NT2/D1 (cell line): ENCODE measurements at regions not wholly inside any gene's neighbourhood (a gene's known extent, or its start where the extent isn't known, plus 50 kb on each side); places are given as distances from the start of the nearest gene placed in this dataset.

Experiments
- DNase-seq: peaks from one replicate; pipeline ENCODE4 v3.0.0-alpha.2; 2011; ENCODE audit warnings: low read depth, low spot score
- H3K27me3 ChIP-seq: 2 replicates; pipeline ENCODE4 v1.6.0; 2011; ENCODE audit warnings: mild to moderate bottlenecking; ENCODE audit not compliant: insufficient read length, insufficient read depth
- H3K36me3 ChIP-seq: 2 replicates; pipeline ENCODE4 v1.6.1; 2011; ENCODE audit warnings: mild to moderate bottlenecking, low read length, mixed read lengths; ENCODE audit not compliant: insufficient read depth, insufficient read length
- H3K4me1 ChIP-seq: 2 replicates; pipeline ENCODE4 v1.5.1; 2011; ENCODE audit not compliant: insufficient read depth, insufficient read length
- H3K4me3 ChIP-seq: 2 replicates; pipeline ENCODE4 v1.5.1; 2011; ENCODE audit warnings: low read depth; ENCODE audit not compliant: insufficient read length
- H3K9ac ChIP-seq: 2 replicates; pipeline ENCODE4 v1.6.0; 2011; ENCODE audit warnings: low read depth; ENCODE audit not compliant: insufficient read length
- H3K9me3 ChIP-seq: 2 replicates; pipeline ENCODE4 v1.5.1; 2011; ENCODE audit warnings: mild to moderate bottlenecking, low read length; ENCODE audit not compliant: insufficient read depth
- SUZ12 ChIP-seq: IDR thresholded peaks from 2 replicates; pipeline ENCODE4 v1.6.1; 2011; ENCODE audit not compliant: insufficient read length, insufficient read depth; ENCODE audit errors: extremely low read depth
- YY1 ChIP-seq: IDR thresholded peaks from 2 replicates; pipeline ENCODE4 v1.6.1; 2011; ENCODE audit not compliant: insufficient read length, insufficient read depth
- ZNF274 ChIP-seq: IDR thresholded peaks from 2 replicates; pipeline ENCODE4 v1.6.1; 2011; ENCODE audit warnings: mild to moderate bottlenecking, low read depth, low read length

DNA sequence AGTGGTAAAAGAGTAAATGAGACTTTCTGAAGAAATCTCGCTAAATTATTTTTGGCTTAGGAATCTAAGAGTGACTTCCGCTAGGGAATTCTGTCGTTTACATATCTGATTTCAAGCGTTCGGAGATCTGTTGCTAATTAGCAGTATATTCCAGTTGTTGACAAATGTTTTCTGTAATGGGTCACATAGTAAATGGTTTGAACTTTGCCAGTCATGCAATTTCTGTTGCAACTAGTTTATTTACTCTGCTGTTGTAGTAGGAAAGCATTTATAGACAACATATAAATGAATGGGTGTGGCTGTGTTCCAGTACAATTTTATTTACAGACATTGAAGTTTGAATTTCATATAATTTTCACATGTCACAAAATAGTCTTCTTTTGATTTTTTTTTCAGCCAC is 57.4 kb upstream of the JAK2 start:
- TF ChIP-seq ZNF274: no peak
- no peak for DNase-seq
- Histone ChIP-seq H3K9me3 (no peaks in the 10 kb centered on the region), H3K4me3 (no peak overlapping the region), H3K9ac (no peak overlapping the region), H3K4me1 (no peaks in the 10 kb centered on the region), H3K27me3 (no peaks in the 10 kb centered on the region), H3K36me3 (no peaks in the 10 kb centered on the region)

DNA sequence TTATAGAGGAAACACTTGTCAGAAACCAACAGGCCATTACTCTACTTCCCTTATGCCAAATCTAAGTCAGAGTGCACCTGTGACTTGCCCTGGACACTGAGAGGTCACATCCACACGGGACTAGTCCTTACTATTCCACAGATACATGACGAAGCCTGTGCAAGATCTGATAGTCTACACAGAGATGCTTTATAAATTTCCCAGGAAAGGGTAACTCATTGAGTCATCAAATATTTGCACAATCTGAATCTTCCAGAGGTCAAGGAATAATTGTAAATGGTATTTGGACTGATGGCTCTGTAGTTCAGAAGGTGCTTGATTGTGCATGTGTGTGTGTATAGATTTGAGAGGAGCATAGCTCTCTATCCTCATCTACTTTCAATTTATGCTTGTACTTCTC is 55.2 kb upstream of the JAK2 start:
- H3K36me3 ChIP-seq: no peaks in the 10 kb centered on the region
- no peak overlapping the region for H3K4me3 ChIP-seq
- H3K9me3 ChIP-seq: no peaks in the 10 kb centered on the region
- H3K27me3 ChIP-seq: no peaks in the 10 kb centered on the region
- H3K9ac ChIP-seq: no peak overlapping the region
- TF ChIP-seq ZNF274: no peak
- no peak for TF ChIP-seq SUZ12
- no peak for TF ChIP-seq YY1
- H3K4me1 ChIP-seq: no peaks in the 10 kb centered on the region
- no peak for DNase-seq

DNA sequence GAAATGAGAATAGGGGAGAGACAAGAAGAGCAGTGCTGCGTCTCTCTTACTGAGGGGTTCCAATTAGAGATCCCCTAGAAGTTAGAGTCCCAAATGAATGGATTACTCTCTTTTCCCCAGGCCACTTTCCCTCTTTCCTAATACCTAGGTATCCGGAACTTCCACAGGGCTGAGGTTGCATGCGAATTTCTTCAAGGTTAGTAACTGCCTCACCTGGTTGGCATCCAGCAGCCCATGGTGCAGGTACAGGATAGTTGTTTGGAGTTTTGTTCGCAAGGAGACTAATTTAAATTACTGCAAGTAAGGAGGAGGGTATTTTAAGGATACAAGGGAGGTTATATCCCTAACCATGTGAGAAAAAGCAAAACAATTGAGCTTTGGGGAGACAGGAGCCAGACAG is 52.4 kb upstream of the JAK2 start:
- H3K27me3 ChIP-seq: no peaks in the 10 kb centered on the region
- TF ChIP-seq SUZ12 (no peak), ZNF274 (no peak), YY1 (no peak)
- H3K36me3 ChIP-seq: no peaks in the 10 kb centered on the region
- H3K4me1 ChIP-seq: no peaks in the 10 kb centered on the region
- no peak overlapping the region for H3K4me3 ChIP-seq
- H3K9ac ChIP-seq: no peak overlapping the region
- no peak for DNase-seq
- no peaks in the 10 kb centered on the region for H3K9me3 ChIP-seq

DNA sequence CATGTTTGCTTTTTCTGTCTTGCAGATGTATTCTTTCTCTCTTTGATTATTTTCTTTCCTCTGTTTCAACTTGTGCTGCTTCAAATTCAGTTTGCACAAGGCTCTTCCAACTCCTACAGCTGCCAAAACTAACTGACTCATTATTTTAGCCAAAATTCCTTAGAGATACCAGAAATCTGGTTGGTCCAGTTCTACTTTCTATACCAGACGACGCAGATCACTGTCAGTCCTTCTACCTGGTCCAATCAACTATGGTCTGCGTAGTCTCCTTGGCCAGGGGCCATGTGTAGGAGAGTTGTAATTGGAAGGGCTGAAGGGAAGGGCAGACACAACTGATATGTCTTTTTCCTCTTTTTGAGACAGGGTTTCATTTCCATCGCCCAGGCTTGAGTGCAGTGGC is 51.9 kb upstream of the JAK2 start:
- Histone ChIP-seq H3K4me3 (no peak overlapping the region), H3K9me3 (no peaks in the 10 kb centered on the region), H3K9ac (no peak overlapping the region), H3K36me3 (no peaks in the 10 kb centered on the region), H3K27me3 (no peaks in the 10 kb centered on the region), H3K4me1 (no peaks in the 10 kb centered on the region)
- DNase-seq: no peak
- TF ChIP-seq YY1 (no peak), SUZ12 (no peak), ZNF274 (no peak)

DNA sequence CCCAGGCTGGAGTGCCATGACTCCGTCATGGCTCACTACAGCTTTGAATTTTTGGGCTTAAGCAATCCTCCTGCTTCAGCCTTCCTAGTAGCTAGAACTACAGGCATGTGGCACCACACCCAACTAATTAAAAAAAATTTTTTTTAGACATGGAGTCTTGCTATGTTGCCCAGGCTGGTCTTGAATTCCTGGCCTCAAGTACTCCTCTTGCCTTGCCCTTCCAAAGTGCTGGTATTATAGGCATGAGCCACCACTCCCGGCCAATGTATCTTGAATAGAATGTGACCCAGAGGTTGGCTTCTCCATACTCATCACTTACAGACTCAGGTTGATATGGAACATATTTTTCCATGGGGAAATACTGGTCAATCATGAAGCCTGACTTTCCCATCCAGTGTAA is 51.2 kb upstream of the JAK2 start:
- no peak for DNase-seq
- no peaks in the 10 kb centered on the region for H3K27me3 ChIP-seq
- H3K9ac ChIP-seq: no peak overlapping the region
- H3K4me1 ChIP-seq: no peaks in the 10 kb centered on the region
- no peaks in the 10 kb centered on the region for H3K9me3 ChIP-seq
- H3K4me3 ChIP-seq: no peak overlapping the region
- H3K36me3 ChIP-seq: no peaks in the 10 kb centered on the region
- TF ChIP-seq YY1 (no peak), ZNF274 (no peak), SUZ12 (no peak)

DNA sequence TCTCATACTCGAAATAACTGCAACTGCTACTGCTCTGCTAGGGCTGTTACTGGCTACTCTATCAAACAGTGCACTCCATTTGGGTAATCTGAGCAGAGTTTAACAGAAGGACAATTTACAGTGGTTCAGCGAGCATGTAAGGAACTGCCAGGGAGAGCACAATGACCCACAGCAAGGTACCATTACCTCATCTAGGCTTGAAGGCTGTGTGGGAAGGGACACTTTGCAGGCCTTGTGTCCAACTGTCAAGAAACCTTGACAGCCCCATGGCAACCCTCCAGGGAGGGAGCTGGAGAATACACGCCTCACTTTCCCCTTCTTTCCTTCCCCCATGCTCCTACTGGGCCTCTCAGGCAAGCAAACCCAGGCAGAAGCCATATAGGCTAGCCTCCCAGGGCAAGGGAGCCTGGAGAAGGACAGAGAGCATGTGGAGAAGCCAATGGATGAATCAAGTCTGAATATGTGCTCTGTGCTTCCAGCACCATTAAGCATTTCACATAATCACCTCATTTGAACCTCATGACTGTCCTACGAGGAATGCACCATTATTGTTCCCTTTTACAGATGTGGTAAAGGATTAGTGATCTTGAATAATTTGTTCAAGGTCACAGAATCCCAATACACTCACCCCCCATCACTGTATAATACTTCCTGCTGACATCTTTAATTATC is 49.9 kb upstream of the JAK2 start:
- no peaks in the 10 kb centered on the region for H3K27me3 ChIP-seq
- H3K4me3 ChIP-seq: no peak overlapping the region
- no peak overlapping the region for H3K9ac ChIP-seq
- no peaks in the 10 kb centered on the region for H3K36me3 ChIP-seq
- TF ChIP-seq ZNF274: no peak
- TF ChIP-seq SUZ12: no peak
- TF ChIP-seq YY1: no peak
- no peaks in the 10 kb centered on the region for H3K9me3 ChIP-seq
- no peak for DNase-seq
- no peaks in the 10 kb centered on the region for H3K4me1 ChIP-seq
